Fibroblast of skin of left biceps (primary cell): ENCODE measurements at regions not wholly inside any gene's neighbourhood (a gene's known extent, or its start where the extent isn't known, plus 50 kb on each side); places are given as distances from the start of the nearest gene placed in this dataset.
"Not testable (repeated sequence)": the region's sequence is repeated elsewhere in the genome, so short reads cannot be mapped to it uniquely, and the experiment has no call there.

Experiments
- DNase-seq, 2 experiments: peaks; one replicate each; pipeline ENCODE4 v3.0.0-alpha.2; 2013; ENCODE audit warnings: low read depth in 2 of 2

- no peak for DNase-seq
Observed at GRCh38 chr2:57698935-57699449, 347.6 kb upstream of the VRK2 start.

GRCh38 chr2:57701391-57701791, 345.2 kb upstream of the VRK2 start:
- DNase-seq = peak; percentile 25 to 35

- no peak for DNase-seq
Observed at GRCh38 chr2:57703407-57703806, 343.2 kb upstream of the VRK2 start.

DNA sequence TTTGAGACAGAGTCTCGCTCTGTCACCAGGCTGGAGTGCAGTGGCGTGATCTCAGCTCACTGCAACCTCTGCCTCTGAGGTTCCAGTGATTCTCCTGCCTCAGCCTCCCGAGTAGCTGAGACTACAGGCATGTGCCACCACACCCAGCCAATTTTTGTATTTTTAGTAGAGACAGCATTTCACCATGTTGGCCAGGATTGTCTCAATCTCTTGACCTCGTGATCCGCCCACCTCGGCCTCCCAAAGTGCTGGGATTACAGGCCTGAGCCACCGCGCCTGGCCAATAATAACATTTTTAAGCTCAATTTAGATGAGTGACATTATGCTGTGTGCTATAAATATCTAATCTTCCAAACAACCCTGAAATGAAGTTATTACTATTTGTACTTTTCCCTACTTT, 338.8 kb upstream of the VRK2 start:
- not testable (repeated sequence) for DNase-seq

DNA sequence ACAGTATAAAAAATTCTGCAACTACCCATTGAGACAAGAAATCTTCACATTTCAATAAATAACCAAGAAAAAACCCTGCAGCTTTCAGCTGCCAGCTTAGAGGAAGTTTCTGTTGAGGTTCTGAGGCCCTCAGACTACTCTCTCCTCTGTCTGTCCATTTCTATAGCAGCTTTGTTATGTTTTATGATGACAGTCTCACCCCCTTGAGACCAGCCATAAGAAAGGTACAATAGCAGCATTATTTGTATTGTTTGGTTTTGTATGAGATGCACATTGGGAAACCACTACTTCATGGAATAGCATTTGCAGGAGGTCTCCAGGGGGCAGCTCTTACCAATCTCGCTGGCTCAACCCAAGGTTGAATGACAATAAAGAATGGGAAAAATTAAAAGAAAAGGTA, 334.6 kb upstream of the VRK2 start:
- no peak for DNase-seq

DNA sequence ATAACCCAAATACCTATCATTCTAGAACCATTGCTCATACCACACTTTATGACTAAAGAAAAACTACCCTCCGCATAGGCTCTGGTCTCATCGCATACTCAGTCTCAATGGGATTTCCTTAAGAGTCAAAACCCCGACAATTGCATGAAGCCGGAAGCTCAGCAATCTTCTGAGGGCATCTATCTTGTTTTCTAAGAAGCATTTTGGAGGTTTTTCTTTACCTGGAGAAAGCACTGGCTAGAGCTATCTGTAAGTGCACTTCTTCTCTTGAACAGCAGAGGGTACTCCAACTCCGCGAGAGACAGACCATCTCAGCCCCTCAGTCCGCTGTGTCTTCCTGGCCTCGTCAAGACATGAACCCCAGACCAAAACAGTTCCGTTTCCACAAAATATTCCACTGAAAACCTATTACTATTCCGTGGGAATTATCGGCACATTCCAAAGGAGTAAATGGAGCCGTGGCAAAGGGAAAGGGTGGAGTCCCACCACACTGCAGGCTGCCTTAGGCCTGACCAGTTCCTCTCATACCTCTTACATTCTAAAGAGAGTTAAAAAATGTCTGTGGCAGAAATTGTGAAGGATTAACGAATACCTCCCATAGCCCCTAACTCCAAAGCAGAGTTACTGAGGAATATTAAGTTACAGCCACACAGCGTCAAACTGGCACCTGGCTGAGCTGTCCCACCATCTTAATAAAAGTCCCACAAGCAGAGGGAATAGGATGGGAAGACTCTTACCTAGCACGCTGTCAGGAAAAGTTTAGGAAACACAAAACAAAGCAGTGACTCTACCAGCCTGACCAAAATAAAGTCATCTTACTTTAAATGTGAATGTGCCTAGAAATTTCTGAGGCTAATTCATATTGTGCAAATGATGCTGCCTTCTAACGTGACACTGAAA, 325.6 kb upstream of the VRK2 start:
- DNase-seq = peak; percentile 36

- no peak for DNase-seq
Observed at GRCh38 chr2:57725337-57725947, 321.2 kb upstream of the VRK2 start.

GRCh38 chr2:57726294-57726693, 320.3 kb upstream of the VRK2 start:
- no peak for DNase-seq

DNA sequence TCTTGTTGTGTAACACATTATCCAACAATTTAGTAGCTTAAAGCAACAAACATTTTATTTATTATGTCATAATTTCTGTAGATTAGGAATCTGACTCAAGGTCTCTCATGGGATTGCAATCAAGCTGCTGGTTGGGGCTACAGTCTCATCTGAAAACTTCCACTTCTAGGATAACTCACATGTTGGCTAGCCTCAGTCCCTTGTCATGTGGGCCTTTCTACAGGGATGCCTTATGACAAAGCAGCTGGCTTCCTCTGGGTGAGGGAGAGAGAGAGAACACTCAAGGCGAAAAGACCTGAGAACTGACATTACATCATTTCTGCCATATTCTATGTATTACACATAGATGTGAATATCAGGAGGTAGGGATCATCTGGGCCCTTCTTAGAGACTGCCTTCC, 317.9 kb upstream of the VRK2 start:
- no peak for DNase-seq

DNA sequence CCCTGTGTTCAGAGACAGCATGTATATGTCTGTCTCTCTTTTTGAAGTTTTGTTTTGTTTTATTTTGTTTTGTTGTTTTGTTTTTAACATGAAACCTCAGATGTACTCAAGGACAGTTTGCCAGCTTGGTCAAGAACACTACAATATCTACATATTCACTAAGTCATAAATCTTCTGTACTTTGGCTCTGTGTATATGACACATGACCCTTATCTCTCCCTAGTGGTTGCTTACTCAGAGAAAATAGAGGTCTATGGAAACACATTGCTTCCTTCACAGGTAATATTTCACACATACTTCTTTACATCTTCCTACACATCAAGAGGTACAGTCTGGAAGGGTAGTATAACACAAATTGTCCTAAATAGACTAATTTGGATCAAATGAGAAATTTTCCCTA, 312.6 kb upstream of the VRK2 start:
- no peak for DNase-seq

GRCh38 chr2:57740891-57741290, 305.7 kb upstream of the VRK2 start:
- DNase-seq = no peak

- DNase-seq = no peak
Observed at GRCh38 chr2:57753636-57754035, 293.0 kb upstream of the VRK2 start.

DNA sequence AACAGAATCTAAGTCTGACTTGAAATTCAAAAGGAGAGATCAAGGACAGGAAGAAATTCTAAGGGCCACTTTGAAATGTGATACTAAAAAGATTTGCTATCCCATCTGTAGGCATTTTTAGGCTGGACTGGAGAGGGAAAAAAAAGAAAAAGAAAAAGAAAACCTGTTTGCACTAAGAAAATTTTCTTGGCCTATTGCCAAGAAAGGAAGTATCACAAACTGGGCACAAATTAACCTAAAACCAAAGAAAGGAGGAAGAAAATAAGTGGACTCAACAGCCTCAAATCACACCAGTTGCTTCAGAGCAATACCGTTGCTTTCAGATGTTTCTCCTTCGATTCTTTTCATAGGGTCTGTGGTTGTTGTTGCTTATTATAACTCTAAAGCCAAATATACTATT, 287.9 kb upstream of the VRK2 start:
- DNase-seq = no peak

DNA sequence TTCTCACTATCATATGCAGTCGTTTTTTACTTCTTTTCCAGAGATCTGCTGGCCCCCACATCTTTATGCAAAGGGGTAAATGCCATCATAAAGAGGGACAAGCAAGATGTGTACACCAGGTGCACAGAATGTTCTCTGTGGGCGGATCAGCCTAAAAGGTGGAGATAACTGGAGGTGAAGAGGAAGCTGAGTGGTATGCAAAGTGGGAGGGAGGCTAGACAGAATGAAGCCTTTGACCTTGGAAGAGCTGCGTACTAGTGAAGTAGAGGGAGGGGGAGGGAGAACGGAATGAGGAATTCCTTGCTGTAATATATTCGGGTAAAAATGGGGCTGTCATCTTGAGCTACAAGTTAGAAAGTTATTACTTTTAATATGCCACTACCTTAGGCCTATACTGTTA, 287.5 kb upstream of the VRK2 start:
- no peak for DNase-seq

DNA sequence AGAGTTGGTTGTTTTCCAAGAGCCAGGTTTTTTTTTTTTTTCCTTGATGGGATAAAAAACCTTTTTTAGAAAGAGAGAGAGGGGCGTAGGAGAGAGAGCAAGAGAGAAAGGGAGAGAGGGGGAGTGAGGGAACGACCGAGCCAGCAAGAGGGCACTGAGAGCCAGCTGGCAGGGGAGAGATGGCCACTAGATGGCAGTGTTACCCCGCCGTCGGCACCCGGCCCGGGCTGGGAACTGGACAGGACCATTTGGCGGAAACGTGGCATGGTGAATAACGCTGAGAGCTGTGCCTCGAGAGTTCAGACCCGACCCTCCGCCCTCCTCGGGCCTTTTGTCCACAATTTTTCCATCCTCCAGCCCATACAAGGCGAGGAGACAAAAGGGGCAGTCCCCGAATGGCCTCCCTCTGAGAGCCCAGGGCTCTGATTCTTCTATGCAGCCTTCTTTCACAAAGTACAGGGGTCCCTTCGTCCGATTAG, 286.7 kb upstream of the VRK2 start:
- DNase-seq = peak; percentile 33 to 42

DNA sequence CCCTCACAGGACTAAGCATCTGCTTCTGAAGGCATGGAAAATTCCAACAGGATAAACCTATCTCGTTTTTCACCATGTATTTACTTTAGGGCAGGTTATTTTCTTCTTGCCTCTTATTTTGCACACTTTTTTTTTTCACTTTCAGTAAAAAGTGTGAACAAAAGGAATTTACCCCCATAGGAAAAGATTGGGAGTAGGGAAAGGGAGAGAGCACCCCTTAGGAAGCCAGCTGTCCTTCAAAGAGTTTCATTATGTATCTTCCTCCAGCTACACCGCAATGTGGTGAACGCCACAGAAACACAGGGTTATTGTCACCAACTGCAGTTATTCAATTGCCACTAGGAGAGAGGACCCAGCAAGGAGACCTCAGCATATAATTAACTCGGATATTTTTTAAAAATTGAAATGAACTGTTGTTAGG, 286.2 kb upstream of the VRK2 start:
- no peak for DNase-seq

DNA sequence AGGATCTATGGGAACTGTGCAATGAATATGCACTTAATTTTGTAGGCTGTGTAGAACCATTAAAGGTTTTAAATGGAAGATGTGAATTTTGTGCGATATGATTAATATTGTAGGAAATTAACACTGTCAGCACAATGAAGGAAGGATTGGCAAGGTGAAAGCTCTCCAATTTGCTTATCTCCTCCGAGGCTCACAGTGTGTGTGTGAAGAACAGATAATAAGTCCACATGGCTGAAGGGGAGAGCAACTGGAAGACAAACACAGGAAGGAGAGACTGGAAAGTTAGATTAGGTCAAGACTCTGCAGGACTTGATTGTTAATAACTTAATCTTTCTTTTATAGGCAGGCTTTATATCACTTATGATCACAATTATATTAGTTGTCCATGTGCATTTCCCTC, 269.7 kb upstream of the VRK2 start:
- no peak for DNase-seq

DNA sequence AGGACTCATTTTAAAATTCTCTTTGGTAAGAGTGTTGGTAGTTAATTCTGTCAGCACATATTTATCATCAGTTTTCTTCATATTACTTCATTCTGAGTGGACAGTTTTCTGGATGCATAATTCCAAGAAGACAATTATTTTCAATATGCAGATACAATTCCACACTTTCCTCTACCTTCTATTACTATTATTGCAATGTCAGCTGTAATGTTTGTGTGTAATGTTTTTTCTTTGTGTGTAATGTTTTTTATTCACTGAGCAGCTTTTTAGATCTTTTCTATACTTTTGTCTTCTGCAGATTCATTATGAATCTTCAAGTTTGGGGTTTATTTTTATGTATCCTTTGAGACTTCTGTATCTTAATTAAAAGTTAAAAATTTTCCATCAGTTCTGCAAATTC, 264.0 kb upstream of the VRK2 start:
- no peak for DNase-seq

GRCh38 chr2:57793310-57793709, 253.3 kb upstream of the VRK2 start:
- no peak for DNase-seq

DNA sequence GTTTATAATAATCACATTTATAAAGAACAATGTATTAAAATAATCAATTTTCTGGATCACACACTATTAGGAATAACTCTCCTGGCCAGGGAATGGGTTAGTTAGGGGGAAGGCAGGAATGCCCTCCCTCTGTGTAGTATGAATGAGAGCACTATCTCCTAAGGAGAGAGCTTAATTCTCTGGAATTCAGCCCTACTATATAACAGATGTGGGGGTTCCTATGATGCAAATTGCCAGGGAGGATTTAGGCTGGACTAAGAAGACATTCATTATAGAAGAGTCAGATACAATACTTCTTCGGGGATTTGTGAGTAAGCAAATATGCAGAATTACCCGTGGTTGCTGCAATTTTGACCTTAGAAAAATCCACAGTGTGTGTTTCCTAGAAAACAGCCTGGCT, 250.1 kb upstream of the VRK2 start:
- DNase-seq = no peak

- no peak for DNase-seq
Observed at GRCh38 chr2:57798346-57798745, 248.3 kb upstream of the VRK2 start.

GRCh38 chr2:57802243-57802642, 244.4 kb upstream of the VRK2 start:
- no peak for DNase-seq

DNA sequence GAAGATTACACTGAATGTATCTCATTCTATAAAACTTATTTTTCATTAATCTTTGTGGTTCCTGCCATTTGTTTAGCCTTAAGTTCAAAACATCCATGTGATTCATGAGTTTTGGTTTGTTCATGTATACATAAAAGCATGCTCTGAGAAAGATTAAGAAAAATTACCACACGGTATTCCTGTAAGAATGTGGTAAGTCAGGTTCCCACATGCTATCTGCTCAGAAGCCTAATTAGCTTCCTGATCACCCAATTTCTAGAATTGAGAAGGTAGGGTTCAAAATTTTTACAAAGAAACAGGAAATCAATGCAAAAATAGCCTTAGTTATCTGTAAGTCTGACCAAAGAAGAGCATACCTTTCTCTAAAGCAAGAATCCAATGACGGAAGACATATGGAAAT, 241.6 kb upstream of the VRK2 start:
- DNase-seq = no peak
